ENCODE measurements at regions not wholly inside any gene's neighbourhood (a gene's known extent, or its start where the extent isn't known, plus 50 kb on each side); places are given as distances from the start of the nearest gene placed in this dataset.

- TF ChIP-seq ESRRA (IDR thresholded peaks at IDR 0.05; ENCODE audit: low read length) (no peak), CTCF (IDR thresholded peaks at IDR 0.05 in 2 of 3, conservative IDR thresholded peaks at IDR 0.05 in 1 of 3; ENCODE audit: control insufficient read depth in 2 of 3, extremely low read depth in 1 of 3, insufficient read depth in 1 of 3, low read depth in 3 of 3, low read length in 3 of 3) (no peak)
Observed at GRCh38 chr11:79525257-79525656, 84.4 kb upstream of the TENM4 start.
